ES-I3 (cell line): ENCODE measurements at regions not wholly inside any gene's neighbourhood (a gene's known extent, or its start where the extent isn't known, plus 50 kb on each side); places are given as distances from the start of the nearest gene placed in this dataset.

ENCODE experiments used
- H3K36me3 ChIP-seq: 2 replicates; pipeline ENCODE4 v1.6.1; 2013; ENCODE audit warnings: mild to moderate bottlenecking, low read length, control low read depth, moderate library complexity; ENCODE audit not compliant: insufficient read depth
- H3K4me1 ChIP-seq: 2 replicates; pipeline ENCODE4 v1.6.1; 2013; ENCODE audit warnings: mild to moderate bottlenecking, control low read depth, low read length; ENCODE audit not compliant: insufficient read depth
- H3K9ac ChIP-seq: 2 replicates; pipeline ENCODE4 v1.6.1; 2013; ENCODE audit warnings: low read depth, mild to moderate bottlenecking, low read length, moderate library complexity
- H3K9me3 ChIP-seq: 2 replicates; pipeline ENCODE4 v1.6.1; 2013; ENCODE audit warnings: mild to moderate bottlenecking, low read length, moderate library complexity; ENCODE audit not compliant: control insufficient read depth, insufficient read depth

GRCh38 chr13:107721125-107721869 is 494.0 kb downstream of the LIG4 start:
- no peaks in the 10 kb centered on the region for H3K4me1 ChIP-seq
- no peaks in the 10 kb centered on the region for H3K36me3 ChIP-seq
- no peak overlapping the region for H3K9ac ChIP-seq
- peaks cover 2% of the 10 kb centered on the region; the same call in 1 of the 2 replicates for H3K9me3 ChIP-seq

GRCh38 chr13:107716741-107717140 is 498.6 kb downstream of the LIG4 start:
- Histone ChIP-seq H3K36me3 (no peaks in the 10 kb centered on the region), H3K4me1 (no peaks in the 10 kb centered on the region; the same call in 1 of the 2 replicates), H3K9me3 (peaks cover 2% of the 10 kb centered on the region; the same call in 1 of the 2 replicates), H3K9ac (no peak overlapping the region)

- Histone ChIP-seq H3K9ac (no peak overlapping the region), H3K36me3 (no peaks in the 10 kb centered on the region), H3K4me1 (no peaks in the 10 kb centered on the region; the same call in 1 of the 2 replicates), H3K9me3 (no peaks in the 10 kb centered on the region)
These were observed 499.1 kb downstream of the LIG4 start for GRCh38 chr13:107716241-107716640.

GRCh38 chr13:107715496-107715895 is 499.8 kb downstream of the LIG4 start:
- no peaks in the 10 kb centered on the region for H3K36me3 ChIP-seq
- no peak overlapping the region for H3K9ac ChIP-seq
- H3K4me1 ChIP-seq: no peaks in the 10 kb centered on the region; the same call in 1 of the 2 replicates
- H3K9me3 ChIP-seq: no peaks in the 10 kb centered on the region

GRCh38 chr13:107713314-107713713 is 502.0 kb downstream of the LIG4 start:
- Histone ChIP-seq H3K9me3 (no peaks in the 10 kb centered on the region), H3K36me3 (no peaks in the 10 kb centered on the region), H3K4me1 (no peaks in the 10 kb centered on the region; the same call in 1 of the 2 replicates), H3K9ac (no peak overlapping the region)

- Histone ChIP-seq H3K4me1 (no peaks in the 10 kb centered on the region; the same call in 1 of the 2 replicates), H3K9ac (no peak overlapping the region), H3K36me3 (no peaks in the 10 kb centered on the region), H3K9me3 (no peaks in the 10 kb centered on the region)
These were observed 503.0 kb downstream of the LIG4 start for GRCh38 chr13:107712145-107712860.

- no peak overlapping the region for H3K9ac ChIP-seq
- H3K36me3 ChIP-seq: no peaks in the 10 kb centered on the region
- H3K4me1 ChIP-seq: no peaks in the 10 kb centered on the region; the same call in 1 of the 2 replicates
- no peaks in the 10 kb centered on the region for H3K9me3 ChIP-seq
These were observed 525.2 kb downstream of the LIG4 start for GRCh38 chr13:107690181-107690580.

GRCh38 chr13:107685876-107686275 is 529.5 kb downstream of the LIG4 start:
- H3K9ac ChIP-seq: no peak overlapping the region
- no peaks in the 10 kb centered on the region; the same call in 1 of the 2 replicates for H3K4me1 ChIP-seq
- no peaks in the 10 kb centered on the region for H3K9me3 ChIP-seq

GRCh38 chr13:107681600-107681999 is 533.7 kb downstream of the LIG4 start:
- no peaks in the 10 kb centered on the region for H3K9me3 ChIP-seq
- no peaks in the 10 kb centered on the region for H3K4me1 ChIP-seq
- H3K9ac ChIP-seq: no peak overlapping the region
- H3K36me3 ChIP-seq: no peaks in the 10 kb centered on the region

More at GRCh38 chr13:107685876-107686275, 529.5 kb downstream of the LIG4 start:
- no peaks in the 10 kb centered on the region for H3K36me3 ChIP-seq

GRCh38 chr13:107680115-107680514 is 535.2 kb downstream of the LIG4 start:
- Histone ChIP-seq H3K9ac (no peak overlapping the region), H3K9me3 (no peaks in the 10 kb centered on the region), H3K36me3 (no peaks in the 10 kb centered on the region), H3K4me1 (no peaks in the 10 kb centered on the region)

- no peaks in the 10 kb centered on the region for H3K4me1 ChIP-seq
- no peaks in the 10 kb centered on the region for H3K9me3 ChIP-seq
- no peak overlapping the region for H3K9ac ChIP-seq
- H3K36me3 ChIP-seq: no peaks in the 10 kb centered on the region
These were observed 537.2 kb downstream of the LIG4 start for GRCh38 chr13:107678075-107678689.

- Histone ChIP-seq H3K4me1 (no peaks in the 10 kb centered on the region), H3K9me3 (no peaks in the 10 kb centered on the region), H3K9ac (no peak overlapping the region), H3K36me3 (no peaks in the 10 kb centered on the region)
These were observed 539.3 kb downstream of the LIG4 start for GRCh38 chr13:107675847-107676550.

GRCh38 chr13:107669391-107669993 is 545.8 kb downstream of the LIG4 start:
- no peaks in the 10 kb centered on the region for H3K36me3 ChIP-seq
- H3K9me3 ChIP-seq: no peaks in the 10 kb centered on the region
- no peak overlapping the region for H3K9ac ChIP-seq

More at GRCh38 chr13:107669391-107669993, 545.8 kb downstream of the LIG4 start:
- H3K4me1 ChIP-seq: no peaks in the 10 kb centered on the region
